ENCODE measurements at regions not wholly inside any gene's neighbourhood (a gene's known extent, or its start where the extent isn't known, plus 50 kb on each side); places are given as distances from the start of the nearest gene placed in this dataset.

- TF ChIP-seq GRHL2 (CRISPR knock-in tag; IDR thresholded peaks at IDR 0.05; ENCODE audit: insufficient replicate concordance, severe bottlenecking) (no peak), ZNF396 (CRISPR knock-in tag; IDR thresholded peaks at IDR 0.05; ENCODE audit: borderline replicate concordance) (no peak)
- TF ChIP-seq, protein P1, sequence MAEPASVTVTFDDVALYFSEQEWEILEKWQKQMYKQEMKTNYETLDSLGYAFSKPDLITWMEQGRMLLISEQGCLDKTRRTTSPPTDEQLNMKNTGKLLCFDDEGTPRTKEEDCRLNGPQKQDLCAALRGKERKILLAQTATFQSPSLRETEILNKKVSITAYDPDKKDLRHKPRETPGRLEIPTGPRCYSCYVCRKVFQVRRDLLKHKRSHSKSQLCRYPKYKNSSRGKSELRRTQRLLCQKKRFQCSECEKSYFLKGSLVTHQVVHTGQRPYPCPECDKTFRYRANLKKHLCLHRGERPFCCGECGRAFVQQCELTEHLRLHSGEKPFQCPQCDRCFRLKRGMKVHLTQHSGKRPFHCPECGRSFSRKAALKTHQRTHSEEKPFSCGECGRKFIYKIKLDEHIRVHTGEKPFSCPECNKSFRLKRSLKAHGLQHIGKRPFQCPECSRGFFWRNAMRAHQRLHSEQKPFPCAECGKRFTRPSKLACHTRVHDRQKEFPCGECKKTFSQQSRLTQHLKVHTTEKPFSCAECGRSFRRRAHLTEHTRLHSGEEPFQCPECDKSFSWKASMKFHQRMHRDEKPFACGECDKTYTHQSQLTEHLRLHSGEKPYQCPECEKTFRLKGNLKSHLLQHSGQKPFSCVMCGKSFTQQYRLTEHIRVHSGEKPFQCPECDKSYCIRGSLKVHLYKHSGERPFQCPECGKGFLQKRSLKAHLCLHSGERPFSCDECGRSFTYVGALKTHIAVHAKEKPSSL (CRISPR knock-in tag; conservative IDR thresholded peaks at IDR 0.05): no peak
Measured at GRCh38 chr5:57103317-57103907, 70.4 kb upstream of the GPBP1 start (continued).

DNA sequence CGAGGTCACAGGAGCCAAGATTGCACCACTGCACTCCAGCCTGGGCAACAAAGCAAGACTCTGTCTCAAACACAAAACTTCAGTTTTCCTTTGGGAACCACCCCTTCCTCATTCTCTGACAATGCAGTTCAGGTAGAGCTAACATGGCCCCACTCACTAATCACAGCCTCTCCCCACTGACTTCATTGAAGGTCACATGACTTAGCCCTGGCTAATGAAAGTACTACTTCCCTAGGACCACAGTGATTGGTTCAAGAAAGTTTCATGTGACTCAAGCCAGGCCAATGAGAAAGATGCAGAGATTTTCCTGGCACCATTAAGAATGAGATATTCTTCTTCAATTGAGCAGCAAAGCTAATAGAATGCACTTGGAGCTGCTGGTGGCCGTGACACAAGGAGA lies 67.2 kb upstream of the GPBP1 start:
- H3K9me3 Mint-ChIP-seq: no peaks in the 10 kb centered on the region
- H3K36me3 Mint-ChIP-seq: no peaks in the 10 kb centered on the region
- no peak for TF ChIP-seq JAZF1 (CRISPR knock-in tag; IDR thresholded peaks at IDR 0.05)
- TF ChIP-seq, protein P2, sequence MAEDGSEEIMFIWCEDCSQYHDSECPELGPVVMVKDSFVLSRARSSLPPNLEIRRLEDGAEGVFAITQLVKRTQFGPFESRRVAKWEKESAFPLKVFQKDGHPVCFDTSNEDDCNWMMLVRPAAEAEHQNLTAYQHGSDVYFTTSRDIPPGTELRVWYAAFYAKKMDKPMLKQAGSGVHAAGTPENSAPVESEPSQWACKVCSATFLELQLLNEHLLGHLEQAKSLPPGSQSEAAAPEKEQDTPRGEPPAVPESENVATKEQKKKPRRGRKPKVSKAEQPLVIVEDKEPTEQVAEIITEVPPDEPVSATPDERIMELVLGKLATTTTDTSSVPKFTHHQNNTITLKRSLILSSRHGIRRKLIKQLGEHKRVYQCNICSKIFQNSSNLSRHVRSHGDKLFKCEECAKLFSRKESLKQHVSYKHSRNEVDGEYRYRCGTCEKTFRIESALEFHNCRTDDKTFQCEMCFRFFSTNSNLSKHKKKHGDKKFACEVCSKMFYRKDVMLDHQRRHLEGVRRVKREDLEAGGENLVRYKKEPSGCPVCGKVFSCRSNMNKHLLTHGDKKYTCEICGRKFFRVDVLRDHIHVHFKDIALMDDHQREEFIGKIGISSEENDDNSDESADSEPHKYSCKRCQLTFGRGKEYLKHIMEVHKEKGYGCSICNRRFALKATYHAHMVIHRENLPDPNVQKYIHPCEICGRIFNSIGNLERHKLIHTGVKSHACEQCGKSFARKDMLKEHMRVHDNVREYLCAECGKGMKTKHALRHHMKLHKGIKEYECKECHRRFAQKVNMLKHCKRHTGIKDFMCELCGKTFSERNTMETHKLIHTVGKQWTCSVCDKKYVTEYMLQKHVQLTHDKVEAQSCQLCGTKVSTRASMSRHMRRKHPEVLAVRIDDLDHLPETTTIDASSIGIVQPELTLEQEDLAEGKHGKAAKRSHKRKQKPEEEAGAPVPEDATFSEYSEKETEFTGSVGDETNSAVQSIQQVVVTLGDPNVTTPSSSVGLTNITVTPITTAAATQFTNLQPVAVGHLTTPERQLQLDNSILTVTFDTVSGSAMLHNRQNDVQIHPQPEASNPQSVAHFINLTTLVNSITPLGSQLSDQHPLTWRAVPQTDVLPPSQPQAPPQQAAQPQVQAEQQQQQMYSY (CRISPR knock-in tag; IDR thresholded peaks at IDR 0.05): no peak
- no peak for TF ChIP-seq AFF4 (CRISPR knock-in tag; IDR thresholded peaks at IDR 0.05; ENCODE audit: borderline replicate concordance)
- no peak for TF ChIP-seq GTF2I (CRISPR knock-in tag; conservative IDR thresholded peaks at IDR 0.05)
- TF ChIP-seq CREM (CRISPR knock-in tag; IDR thresholded peaks at IDR 0.05): no peak
- TF ChIP-seq ZMAT4 (CRISPR knock-in tag; IDR thresholded peaks at IDR 0.05): no peak
- no peak overlapping the region for H3K4me3 Mint-ChIP-seq
- ChIA-PET CTCF (interaction anchor here (3.5 kb wide), 1 partner anchor 11 kb away, joined by 17 read pairs; no protein-coding TSS in a partner anchor), POLR2A (no interaction called here)
- no peaks in the 10 kb centered on the region; the same call in 1 of the 2 replicates for H3K27me3 Mint-ChIP-seq (ENCODE audit: low read depth)
- H3K27ac Mint-ChIP-seq: no peak overlapping the region
- ATAC-seq (no peak), DNase-seq (ENCODE audit: low spot score) (no peak)
- no peaks in the 10 kb centered on the region for H3K4me1 Mint-ChIP-seq

DNA sequence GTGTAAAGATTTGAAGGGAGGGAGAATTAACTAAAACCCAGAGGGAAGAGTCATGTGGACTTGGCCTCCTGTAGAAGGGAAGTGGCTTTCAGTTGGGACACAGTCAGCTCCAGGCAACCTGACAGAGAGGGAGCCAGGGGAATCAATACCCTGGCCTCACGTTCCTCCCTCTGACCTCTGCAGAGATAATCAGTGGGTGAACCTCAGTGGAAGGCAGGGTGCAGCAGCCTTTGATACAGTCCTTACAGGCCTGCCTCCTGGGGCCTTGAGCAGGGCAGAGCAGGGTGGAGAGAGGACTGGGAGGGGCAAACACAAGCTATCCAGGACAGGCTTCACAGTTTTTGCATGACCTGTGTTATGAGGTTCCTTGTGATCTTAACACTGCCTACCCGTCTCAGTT lies 61.9 kb upstream of the GPBP1 start:
- H3K27ac Mint-ChIP-seq: no peak overlapping the region
- ChIA-PET POLR2A (no interaction called here), CTCF (interaction anchor here (1.4 kb wide), 1 partner anchor 17 kb away, joined by 5 read pairs; no protein-coding TSS in a partner anchor)
- ATAC-seq: no peak
- no peaks in the 10 kb centered on the region for H3K36me3 Mint-ChIP-seq
- no peaks in the 10 kb centered on the region for H3K9me3 Mint-ChIP-seq
- H3K4me1 Mint-ChIP-seq: no peaks in the 10 kb centered on the region
- no peak for DNase-seq (ENCODE audit: low spot score)
- H3K4me3 Mint-ChIP-seq: no peak overlapping the region
- no peaks in the 10 kb centered on the region; the same call in 1 of the 2 replicates for H3K27me3 Mint-ChIP-seq (ENCODE audit: low read depth)
- TF ChIP-seq ZNF219 (CRISPR knock-in tag; IDR thresholded peaks at IDR 0.05; ENCODE audit: borderline replicate concordance) (no peak), JAZF1 (CRISPR knock-in tag; IDR thresholded peaks at IDR 0.05) (no peak), AR (CRISPR knock-in tag; IDR thresholded peaks at IDR 0.05) (no peak), ZMAT4 (CRISPR knock-in tag; IDR thresholded peaks at IDR 0.05) (no peak), SMAD3 (CRISPR knock-in tag; IDR thresholded peaks at IDR 0.05; ENCODE audit: borderline replicate concordance) (no peak), SOX15 (CRISPR knock-in tag; IDR thresholded peaks at IDR 0.05) (no peak), KAT7 (CRISPR knock-in tag; IDR thresholded peaks at IDR 0.05; ENCODE audit: borderline replicate concordance) (no peak)
- TF ChIP-seq, protein P2 (CRISPR knock-in tag; IDR thresholded peaks at IDR 0.05): no peak

All from WTC11 (cell line).